D721Med (cell line): ENCODE measurements at regions not wholly inside any gene's neighbourhood (a gene's known extent, or its start where the extent isn't known, plus 50 kb on each side); places are given as distances from the start of the nearest gene placed in this dataset.

Experiments used
- DNase-seq: peaks from one replicate; pipeline ENCODE4 v3.0.0; 2011; ENCODE audit warnings: low spot score; ENCODE audit not compliant: insufficient read length
- FAIRE-seq: peaks from 2 replicates; lab custom pipeline; 2011; peaks lifted over from hg19 to GRCh38; lab: Jason Lieb, UNC
- CTCF ChIP-seq: IDR thresholded peaks from 2 replicates; pipeline ENCODE4 v1.5.1; 2012; ENCODE audit warnings: mild to moderate bottlenecking, control low read depth; ENCODE audit not compliant: insufficient read depth; ENCODE audit errors: missing control alignments

- DNase-seq (no peak), FAIRE-seq (no peak)
- no peak for TF ChIP-seq CTCF
Measured at GRCh38 chr4:160224049-160224448, 1121.2 kb downstream of the RAPGEF2 start.

GRCh38 chr4:160233141-160233540 is 1130.3 kb downstream of the RAPGEF2 start:
- no peak for DNase-seq
- TF ChIP-seq CTCF, result no peak
- FAIRE-seq, result no peak

GRCh38 chr4:160235285-160235684 is 1132.4 kb downstream of the RAPGEF2 start:
- FAIRE-seq (no peak), DNase-seq (no peak)
- TF ChIP-seq CTCF, result no peak

GRCh38 chr4:160235771-160236170 is 1132.9 kb downstream of the RAPGEF2 start:
- no peak for DNase-seq
- FAIRE-seq, result no peak
- no peak for TF ChIP-seq CTCF

- TF ChIP-seq CTCF, result no peak
- DNase-seq (no peak), FAIRE-seq (no peak)
Measured at GRCh38 chr4:160238790-160239189, 1135.9 kb downstream of the RAPGEF2 start.

- DNase-seq, result no peak
- FAIRE-seq, result no peak
- TF ChIP-seq CTCF, result no peak
Measured at GRCh38 chr4:160247091-160247656, 1144.3 kb downstream of the RAPGEF2 start.

GRCh38 chr4:160251522-160252170 is 1148.8 kb downstream of the RAPGEF2 start:
- DNase-seq (no peak), FAIRE-seq (no peak)
- no peak for TF ChIP-seq CTCF
